HG02798 (cell line): ENCODE measurements at regions not wholly inside any gene's neighbourhood (a gene's known extent, or its start where the extent isn't known, plus 50 kb on each side); places are given as distances from the start of the nearest gene placed in this dataset.
"Not testable (repeated sequence)": the region's sequence is repeated elsewhere in the genome, so short reads cannot be mapped to it uniquely, and the experiment has no call there.

Experiments
- ATAC-seq: cut with Tn5 transposase; IDR thresholded peaks from one replicate; pipeline ENCODE4 v1.9.1; 2021; ENCODE audit warnings: mild to moderate bottlenecking; ENCODE audit not compliant: unreplicated experiment, poor library complexity

GRCh38 chr7:46315891-46316290 is 394.8 kb upstream of the IGFBP3 start:
- no peak for ATAC-seq

- no peak for ATAC-seq
These were observed 380.6 kb upstream of the IGFBP3 start for GRCh38 chr7:46301677-46302076.

GRCh38 chr7:46297515-46297914 is 376.4 kb upstream of the IGFBP3 start:
- ATAC-seq: no peak

GRCh38 chr7:46296526-46296925 is 375.5 kb upstream of the IGFBP3 start:
- no peak for ATAC-seq

GRCh38 chr7:46294381-46294780 is 373.3 kb upstream of the IGFBP3 start:
- no peak for ATAC-seq

- ATAC-seq: no peak
These were observed 371.7 kb upstream of the IGFBP3 start for GRCh38 chr7:46292741-46293140.

- peak; percentile 55 for ATAC-seq
These were observed 370.6 kb upstream of the IGFBP3 start for GRCh38 chr7:46291601-46292150.

GRCh38 chr7:46291050-46291438 is 370.0 kb upstream of the IGFBP3 start:
- peak; percentile 83 for ATAC-seq

GRCh38 chr7:46290374-46291049 is 369.4 kb upstream of the IGFBP3 start:
- ATAC-seq: peak; percentile 10

- no peak for ATAC-seq
These were observed 367.8 kb upstream of the IGFBP3 start for GRCh38 chr7:46288861-46289260.

- ATAC-seq: no peak
These were observed 366.9 kb upstream of the IGFBP3 start for GRCh38 chr7:46288010-46288409.

- no peak for ATAC-seq
These were observed 365.9 kb upstream of the IGFBP3 start for GRCh38 chr7:46286957-46287356.

GRCh38 chr7:46286356-46286755 is 365.3 kb upstream of the IGFBP3 start:
- no peak for ATAC-seq

- no peak for ATAC-seq
These were observed 364.8 kb upstream of the IGFBP3 start for GRCh38 chr7:46285878-46286277.

- ATAC-seq: no peak
These were observed 362.8 kb upstream of the IGFBP3 start for GRCh38 chr7:46283852-46284251.

- no peak for ATAC-seq
These were observed 361.1 kb upstream of the IGFBP3 start for GRCh38 chr7:46282155-46282554.

GRCh38 chr7:46281071-46281470 is 360.0 kb upstream of the IGFBP3 start:
- ATAC-seq: no peak

GRCh38 chr7:46279290-46279689 is 358.2 kb upstream of the IGFBP3 start:
- ATAC-seq: no peak

GRCh38 chr7:46264646-46265045 is 343.6 kb upstream of the IGFBP3 start:
- ATAC-seq: no peak

- not testable (repeated sequence) for ATAC-seq
These were observed 340.6 kb upstream of the IGFBP3 start for GRCh38 chr7:46261638-46262037.

GRCh38 chr7:46259947-46260346 is 338.9 kb upstream of the IGFBP3 start:
- ATAC-seq: no peak

- ATAC-seq: no peak
These were observed 336.8 kb upstream of the IGFBP3 start for GRCh38 chr7:46257761-46258448.
